A549 (cell line): ENCODE measurements at regions not wholly inside any gene's neighbourhood (a gene's known extent, or its start where the extent isn't known, plus 50 kb on each side); places are given as distances from the start of the nearest gene placed in this dataset.

Experiments used
- ATAC-seq, 2 experiments: fragments of 200-7000 bp in 1 of 2; fragments of >200 bp in 1 of 2; cut with Nextera tagmentation in 1 of 2; cut with Tn5 transposase in 1 of 2; 3 replicates each; pipeline versions ENCODE4 v1.8.0 to v1.9.1; 2018 to 2020; ENCODE audit warnings: mild to moderate bottlenecking in 1 of 2, moderate library complexity in 1 of 2
- CTCF ChIA-PET: fragments of 300-600 bp; sonication (Branson Sonifier 250); formaldehyde crosslinking; extraction: SDS; loops from one replicate; lab custom pipeline; 2021; ENCODE audit warnings: antibody characterized with exemption, inconsistent platforms; lab: Yijun Ruan, JAX
- POLR2A ChIA-PET: fragments of 350-600 bp; formaldehyde crosslinking; extraction: SDS; loops from one replicate; lab custom pipeline; 2021; ENCODE audit warnings: antibody characterized with exemption, inconsistent platforms; lab: Yijun Ruan, JAX
- DNase-seq, 2 experiments: peaks; one replicate each; pipeline versions ENCODE4 v3.0.0 to v3.0.0-alpha.2; 2011 to 2016; ENCODE audit warnings: low read depth in 1 of 2, low spot score in 1 of 2
- FAIRE-seq: peaks from 2 replicates; lab custom pipeline; 2011; peaks lifted over from hg19 to GRCh38; lab: Jason Lieb, UNC
- H3K27ac ChIP-seq, 2 experiments: fragments of >200 bp; sonication (Bioruptor Twin); formaldehyde crosslinking; 3 replicates each; pipeline ENCODE4 v1.5.1; 2016 to 2017
- H3K4me1 ChIP-seq: fragments of >200 bp; sonication (Bioruptor Twin); formaldehyde crosslinking; 3 replicates; pipeline ENCODE4 v1.6.1; 2016
- H3K4me2 ChIP-seq: fragments of >200 bp; sonication (Bioruptor Twin); formaldehyde crosslinking; 3 replicates; pipeline ENCODE4 v1.6.1; 2016
- H3K4me3 ChIP-seq: fragments of >200 bp; sonication (Bioruptor Twin); formaldehyde crosslinking; 3 replicates; pipeline ENCODE4 v1.5.1; 2016
- H3K9me3 ChIP-seq: fragments of >200 bp; sonication (Bioruptor Twin); formaldehyde crosslinking; 3 replicates; pipeline ENCODE4 v1.6.1; 2016
- ATOH8 ChIP-seq: fragments of 250-450 bp; sonication (Bioruptor Pico); IDR thresholded peaks from 2 replicates; pipeline ENCODE4 v1.5.0; 2020; ENCODE audit warnings: low read depth, mild to moderate bottlenecking, moderate library complexity
- BHLHE40 ChIP-seq: IDR thresholded peaks from 2 replicates; pipeline ENCODE4 v1.6.1; 2012; ENCODE audit warnings: low read depth, low read length, inconsistent platforms
- CBX2 ChIP-seq: fragments of 200-600 bp; sonication (generic); IDR thresholded peaks from 2 replicates; pipeline ENCODE4 v1.6.1; 2016; ENCODE audit warnings: low read depth, mild to moderate bottlenecking, borderline replicate concordance
- CEBPB ChIP-seq, 2 experiments: fragments of >200 bp in 1 of 2; sonication (Bioruptor Twin) in 1 of 2; formaldehyde crosslinking in 1 of 2; IDR thresholded peaks; 2 replicates each; pipeline ENCODE4 v1.6.1; 2012 to 2016
- CHD4 ChIP-seq: fragments of 200-600 bp; sonication (generic); IDR thresholded peaks from 2 replicates; pipeline ENCODE4 v1.6.1; 2016; ENCODE audit warnings: antibody characterized with exemption, mild to moderate bottlenecking, borderline replicate concordance
- ESRRA ChIP-seq: fragments of 150-350 bp; IDR thresholded peaks from 2 replicates; pipeline ENCODE4 v1.6.1; 2014; ENCODE audit warnings: mild to moderate bottlenecking, low read length, borderline replicate concordance
- FOSB ChIP-seq: fragments of 250-450 bp; sonication (Bioruptor Pico); IDR thresholded peaks from 2 replicates; pipeline ENCODE4 v1.5.0; 2020; ENCODE audit warnings: mild to moderate bottlenecking, moderate library complexity
- GATA3 ChIP-seq: IDR thresholded peaks from 2 replicates; pipeline ENCODE4 v1.6.1; 2012; ENCODE audit warnings: borderline replicate concordance
- HES2 ChIP-seq: fragments of >200 bp; sonication (Bioruptor Twin); formaldehyde crosslinking; IDR thresholded peaks from 2 replicates; pipeline ENCODE4 v1.6.1; 2016
- HEYL ChIP-seq: fragments of 250-450 bp; sonication (Bioruptor Pico); IDR thresholded peaks from 2 replicates; pipeline ENCODE4 v1.8.0; 2021; ENCODE audit warnings: mild to moderate bottlenecking, moderate library complexity
- HOXB13 ChIP-seq: fragments of 250-450 bp; sonication (Bioruptor Pico); IDR thresholded peaks from 2 replicates; pipeline ENCODE4 v1.5.0; 2020; ENCODE audit warnings: low read depth, mild to moderate bottlenecking, moderate library complexity
- HOXB5 ChIP-seq: fragments of 250-450 bp; sonication (Bioruptor Pico); IDR thresholded peaks from 2 replicates; pipeline ENCODE4 v1.5.0; 2020; ENCODE audit warnings: mild to moderate bottlenecking, moderate library complexity
- JUNB ChIP-seq: fragments of >200 bp; sonication (Bioruptor Twin); formaldehyde crosslinking; IDR thresholded peaks from 2 replicates; pipeline ENCODE4 v1.6.1; 2016
- KDM5A ChIP-seq: fragments of 200-600 bp; sonication (generic); IDR thresholded peaks from 2 replicates; pipeline ENCODE4 v1.6.1; 2016; ENCODE audit warnings: antibody characterized with exemption, mild to moderate bottlenecking
- MAFK ChIP-seq: fragments of 450-650 bp; IDR thresholded peaks from 2 replicates; pipeline ENCODE4 v1.6.1; 2014; ENCODE audit not compliant: partially characterized antibody
- MAX ChIP-seq: IDR thresholded peaks from 2 replicates; pipeline ENCODE4 v1.6.1; 2012
- MYC ChIP-seq: IDR thresholded peaks from 2 replicates; pipeline ENCODE4 v1.6.1; 2012; ENCODE audit warnings: mild to moderate bottlenecking, inconsistent platforms, low read length, improper control_type of control experiment, borderline replicate concordance
- NFE2L2 ChIP-seq: fragments of 150-350 bp; conservative IDR thresholded peaks from 2 replicates; pipeline ENCODE4 v1.6.1; 2014; ENCODE audit warnings: low read length
- NPAS2 ChIP-seq: fragments of 250-450 bp; sonication (Bioruptor Pico); IDR thresholded peaks from 2 replicates; pipeline ENCODE4 v1.8.0; 2022; ENCODE audit warnings: mild to moderate bottlenecking, moderate library complexity, borderline replicate concordance
- NR3C1 ChIP-seq: fragments of >200 bp; sonication (Bioruptor Twin); formaldehyde crosslinking; IDR thresholded peaks from 3 replicates; pipeline ENCODE4 v1.6.1; 2017
- PHF8 ChIP-seq: fragments of 200-600 bp; sonication (generic); IDR thresholded peaks from 2 replicates; pipeline ENCODE4 v1.6.1; 2016; ENCODE audit warnings: low read depth, mild to moderate bottlenecking, antibody characterized with exemption, moderate library complexity, borderline replicate concordance
- POLR2A ChIP-seq: IDR thresholded peaks from 2 replicates; pipeline ENCODE4 v1.6.1; 2012; ENCODE audit warnings: mild to moderate bottlenecking, low read length
- RAD21 ChIP-seq, 2 experiments: fragments of >200 bp in 1 of 2; sonication (Bioruptor Twin) in 1 of 2; formaldehyde crosslinking in 1 of 2; IDR thresholded peaks in 1 of 2; conservative IDR thresholded peaks in 1 of 2; 2 replicates in 1 of 2; 3 replicates in 1 of 2; pipeline ENCODE4 v1.6.1; 2012 to 2018; ENCODE audit warnings: inconsistent platforms in 1 of 2
- RNF2 ChIP-seq: fragments of 200-600 bp; sonication (generic); IDR thresholded peaks from 2 replicates; pipeline ENCODE4 v1.6.1; 2016; ENCODE audit warnings: low read depth, mild to moderate bottlenecking, antibody characterized with exemption, moderate library complexity, borderline replicate concordance
- SMC3 ChIP-seq: fragments of >200 bp; sonication (Bioruptor Twin); formaldehyde crosslinking; IDR thresholded peaks from 3 replicates; pipeline ENCODE4 v1.6.1; 2018; ENCODE audit warnings: inconsistent platforms
- SREBF2 ChIP-seq: fragments of 450-650 bp; IDR thresholded peaks from 2 replicates; pipeline ENCODE4 v1.6.1; 2014; ENCODE audit warnings: mild to moderate bottlenecking, moderate library complexity
- TFCP2L1 ChIP-seq: fragments of 250-450 bp; sonication (Bioruptor Pico); IDR thresholded peaks from 2 replicates; pipeline ENCODE4 v1.5.0; 2021; ENCODE audit warnings: mild to moderate bottlenecking
- ZC3H11A ChIP-seq: fragments of 450-650 bp; IDR thresholded peaks from 2 replicates; pipeline ENCODE4 v1.6.1; 2014; ENCODE audit warnings: antibody characterized with exemption, mild to moderate bottlenecking
- ZFP36 ChIP-seq: fragments of 450-650 bp; IDR thresholded peaks from 2 replicates; pipeline ENCODE4 v1.6.1; 2014; ENCODE audit warnings: borderline replicate concordance; ENCODE audit not compliant: partially characterized antibody
- ZSCAN20 ChIP-seq: fragments of 250-450 bp; sonication (Bioruptor Pico); IDR thresholded peaks from 2 replicates; pipeline ENCODE4 v1.8.0; 2022; ENCODE audit warnings: mild to moderate bottlenecking, moderate library complexity
- WGBS: methylation state at CpG from one replicate; pipeline ENCODE4 v1.1.6; 2017; ENCODE audit errors: missing lambda C conversion rate; 5-methylcytosine and 5-hydroxymethylcytosine counted together
- TF ChIP-seq, protein P1 (sequence below): fragments of 150-350 bp; IDR thresholded peaks from 2 replicates; pipeline ENCODE4 v1.6.1; 2014; ENCODE audit warnings: low read depth, mild to moderate bottlenecking, low read length
- TF ChIP-seq, protein P2 (sequence below): fragments of 200-600 bp; sonication (generic); IDR thresholded peaks from 2 replicates; pipeline ENCODE4 v1.6.1; 2016; ENCODE audit warnings: antibody characterized with exemption, mild to moderate bottlenecking, moderate library complexity

- no peak for TF ChIP-seq HES2
- TF ChIP-seq NFE2L2: no peak
- no peak for TF ChIP-seq SMC3
- TF ChIP-seq SREBF2: no peak
- TF ChIP-seq MAFK: peak; percentile 10
- H3K4me3 ChIP-seq: no peak overlapping the region
- 33% methylated on average over 4 of the region's 4 CpGs for WGBS
- H3K27ac ChIP-seq: no peak overlapping the region
- H3K9me3 ChIP-seq: no peaks in the 10 kb centered on the region
- ATAC-seq (no peak), FAIRE-seq (no peak), DNase-seq (no peak)
- peak overlapping the region; percentile 28; the same call in 1 of the 3 replicates for H3K4me2 ChIP-seq
- ChIA-PET CTCF (no interaction called here), POLR2A (no interaction called here)
- H3K4me1 ChIP-seq: no peaks in the 10 kb centered on the region
These were observed 76.9 kb downstream of the MC4R start for GRCh38 chr18:60295674-60296073.

GRCh38 chr18:60292186-60292585, 80.4 kb downstream of the MC4R start:
- no peaks in the 10 kb centered on the region for H3K9me3 ChIP-seq
- no peaks in the 10 kb centered on the region for H3K4me1 ChIP-seq
- H3K4me2 ChIP-seq: no peak overlapping the region
- CTCF ChIA-PET: no interaction called here
- no peak for ATAC-seq
- H3K27ac ChIP-seq: no peak overlapping the region
- no peak overlapping the region for H3K4me3 ChIP-seq
- no peak for DNase-seq
- no peak for FAIRE-seq
- TF ChIP-seq ATOH8 (no peak), JUNB (no peak), CHD4 (no peak), ZC3H11A (no peak), POLR2A (no peak), CEBPB (IDR thresholded peaks at IDR 0.05) (no peak), HOXB5 (no peak), BHLHE40 (no peak), MAFK (no peak), TFCP2L1 (CRISPR knock-in tag) (no peak), MYC (no peak), RAD21 (conservative IDR thresholded peaks at IDR 0.05 in 1 of 2, IDR thresholded peaks at IDR 0.05 in 1 of 2) (no peak)
- TF ChIP-seq, protein P1, sequence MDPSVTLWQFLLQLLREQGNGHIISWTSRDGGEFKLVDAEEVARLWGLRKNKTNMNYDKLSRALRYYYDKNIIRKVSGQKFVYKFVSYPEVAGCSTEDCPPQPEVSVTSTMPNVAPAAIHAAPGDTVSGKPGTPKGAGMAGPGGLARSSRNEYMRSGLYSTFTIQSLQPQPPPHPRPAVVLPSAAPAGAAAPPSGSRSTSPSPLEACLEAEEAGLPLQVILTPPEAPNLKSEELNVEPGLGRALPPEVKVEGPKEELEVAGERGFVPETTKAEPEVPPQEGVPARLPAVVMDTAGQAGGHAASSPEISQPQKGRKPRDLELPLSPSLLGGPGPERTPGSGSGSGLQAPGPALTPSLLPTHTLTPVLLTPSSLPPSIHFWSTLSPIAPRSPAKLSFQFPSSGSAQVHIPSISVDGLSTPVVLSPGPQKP: no peak
- POLR2A ChIA-PET: no interaction called here
- 65% methylated on average over 4 of the region's 4 CpGs for WGBS

DNA sequence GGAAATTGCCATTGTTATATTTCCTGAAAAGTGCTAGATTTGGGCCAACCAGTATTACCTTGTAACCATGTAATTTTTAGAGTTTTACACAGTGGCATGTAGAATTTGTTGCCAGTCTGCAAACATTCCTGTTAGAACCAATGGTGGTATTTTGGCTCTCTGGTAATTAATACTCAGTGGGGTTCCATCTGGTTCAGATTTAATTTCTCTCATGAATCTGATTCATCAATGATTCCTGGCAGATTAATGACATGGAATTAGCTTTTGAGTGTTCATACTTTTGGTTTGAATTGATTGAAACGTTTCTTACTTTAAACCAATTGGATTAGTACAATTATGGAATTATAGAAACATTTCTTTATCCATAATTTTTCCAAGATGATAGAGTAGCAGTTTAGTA, 93.2 kb downstream of the MC4R start:
- TF ChIP-seq KDM5A (no peak), GATA3 (no peak), NPAS2 (CRISPR knock-in tag) (no peak), NR3C1 (no peak), CBX2 (no peak), MAX (no peak), ZC3H11A (no peak), FOSB (no peak), RNF2 (no peak), ZSCAN20 (CRISPR knock-in tag) (no peak), CEBPB (IDR thresholded peaks at IDR 0.05) (no peak), HOXB13 (no peak), ESRRA (no peak), ZFP36 (no peak), BHLHE40 (no peak), JUNB (no peak), PHF8 (no peak), MYC (no peak), HEYL (CRISPR knock-in tag) (no peak)
- TF ChIP-seq, protein P2, sequence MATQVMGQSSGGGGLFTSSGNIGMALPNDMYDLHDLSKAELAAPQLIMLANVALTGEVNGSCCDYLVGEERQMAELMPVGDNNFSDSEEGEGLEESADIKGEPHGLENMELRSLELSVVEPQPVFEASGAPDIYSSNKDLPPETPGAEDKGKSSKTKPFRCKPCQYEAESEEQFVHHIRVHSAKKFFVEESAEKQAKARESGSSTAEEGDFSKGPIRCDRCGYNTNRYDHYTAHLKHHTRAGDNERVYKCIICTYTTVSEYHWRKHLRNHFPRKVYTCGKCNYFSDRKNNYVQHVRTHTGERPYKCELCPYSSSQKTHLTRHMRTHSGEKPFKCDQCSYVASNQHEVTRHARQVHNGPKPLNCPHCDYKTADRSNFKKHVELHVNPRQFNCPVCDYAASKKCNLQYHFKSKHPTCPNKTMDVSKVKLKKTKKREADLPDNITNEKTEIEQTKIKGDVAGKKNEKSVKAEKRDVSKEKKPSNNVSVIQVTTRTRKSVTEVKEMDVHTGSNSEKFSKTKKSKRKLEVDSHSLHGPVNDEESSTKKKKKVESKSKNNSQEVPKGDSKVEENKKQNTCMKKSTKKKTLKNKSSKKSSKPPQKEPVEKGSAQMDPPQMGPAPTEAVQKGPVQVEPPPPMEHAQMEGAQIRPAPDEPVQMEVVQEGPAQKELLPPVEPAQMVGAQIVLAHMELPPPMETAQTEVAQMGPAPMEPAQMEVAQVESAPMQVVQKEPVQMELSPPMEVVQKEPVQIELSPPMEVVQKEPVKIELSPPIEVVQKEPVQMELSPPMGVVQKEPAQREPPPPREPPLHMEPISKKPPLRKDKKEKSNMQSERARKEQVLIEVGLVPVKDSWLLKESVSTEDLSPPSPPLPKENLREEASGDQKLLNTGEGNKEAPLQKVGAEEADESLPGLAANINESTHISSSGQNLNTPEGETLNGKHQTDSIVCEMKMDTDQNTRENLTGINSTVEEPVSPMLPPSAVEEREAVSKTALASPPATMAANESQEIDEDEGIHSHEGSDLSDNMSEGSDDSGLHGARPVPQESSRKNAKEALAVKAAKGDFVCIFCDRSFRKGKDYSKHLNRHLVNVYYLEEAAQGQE: no peak
- TF ChIP-seq, all 56 proteins: peak for 0
- POLR2A ChIA-PET: no interaction called here
- Histone ChIP-seq H3K4me2 (no peak overlapping the region), H3K9me3 (no peaks in the 10 kb centered on the region), H3K27ac (no peak overlapping the region), H3K4me1 (no peaks in the 10 kb centered on the region), H3K4me3 (no peak overlapping the region)
- WGBS: 24% methylated on average over 1 of the region's 1 CpG
- CTCF ChIA-PET: no interaction called here
- ATAC-seq: no peak
- no peak for FAIRE-seq
- no peak for DNase-seq
